Ascending aorta (tissue), 2 donors: ENCODE measurements at regions not wholly inside any gene's neighbourhood (a gene's known extent, or its start where the extent isn't known, plus 50 kb on each side); places are given as distances from the start of the nearest gene placed in this dataset.

Experiments
- DNase-seq, 2 donors: peaks; one replicate each; pipeline ENCODE4 v3.0.0-alpha.2; 2019; ENCODE audit warnings: low spot score in 2 of 2
- H3K27ac ChIP-seq, 2 donors: fragments of 200-600 bp; sonication (generic); one replicate each; pipeline ENCODE4 v1.5.1; 2016 to 2017; ENCODE audit warnings: mild to moderate bottlenecking in 1 of 2
- H3K27me3 ChIP-seq: fragments of 200-600 bp; sonication (generic); one replicate; pipeline ENCODE4 v1.5.1; 2017
- H3K36me3 ChIP-seq, 2 donors: fragments of 200-600 bp; sonication (generic); one replicate each; pipeline ENCODE4 v1.5.1; 2016
- H3K4me1 ChIP-seq, 2 donors: fragments of 200-600 bp; sonication (generic); one replicate each; pipeline ENCODE4 v1.5.1; 2016 to 2017; ENCODE audit warnings: mild to moderate bottlenecking in 1 of 2
- H3K4me3 ChIP-seq, 2 donors: fragments of 200-600 bp; sonication (generic); one replicate each; pipeline ENCODE4 v1.5.1; 2016 to 2017; ENCODE audit warnings: mild to moderate bottlenecking in 1 of 2
- H3K9me3 ChIP-seq, 2 donors: fragments of 200-600 bp; sonication (generic); one replicate each; pipeline ENCODE4 v1.5.1; 2016
- intact Hi-C: fragments of 100-400 bp; cut with DNase I; formaldehyde crosslinking; loops from one replicate; pipeline ENCODE4 v1.15.1; 2023
- TF ChIP-seq, protein P1 (sequence below), 3 experiments: fragments of 200-600 bp in 2 of 3; fragments of 450-650 bp in 1 of 3; sonication (generic) in 2 of 3; IDR thresholded peaks; one replicate each; pipeline ENCODE4 v1.5.1; 2016 to 2019; ENCODE audit warnings: antibody characterized with exemption in 3 of 3, mild to moderate bottlenecking in 1 of 3, moderate library complexity in 1 of 3

- TF ChIP-seq, protein P1, sequence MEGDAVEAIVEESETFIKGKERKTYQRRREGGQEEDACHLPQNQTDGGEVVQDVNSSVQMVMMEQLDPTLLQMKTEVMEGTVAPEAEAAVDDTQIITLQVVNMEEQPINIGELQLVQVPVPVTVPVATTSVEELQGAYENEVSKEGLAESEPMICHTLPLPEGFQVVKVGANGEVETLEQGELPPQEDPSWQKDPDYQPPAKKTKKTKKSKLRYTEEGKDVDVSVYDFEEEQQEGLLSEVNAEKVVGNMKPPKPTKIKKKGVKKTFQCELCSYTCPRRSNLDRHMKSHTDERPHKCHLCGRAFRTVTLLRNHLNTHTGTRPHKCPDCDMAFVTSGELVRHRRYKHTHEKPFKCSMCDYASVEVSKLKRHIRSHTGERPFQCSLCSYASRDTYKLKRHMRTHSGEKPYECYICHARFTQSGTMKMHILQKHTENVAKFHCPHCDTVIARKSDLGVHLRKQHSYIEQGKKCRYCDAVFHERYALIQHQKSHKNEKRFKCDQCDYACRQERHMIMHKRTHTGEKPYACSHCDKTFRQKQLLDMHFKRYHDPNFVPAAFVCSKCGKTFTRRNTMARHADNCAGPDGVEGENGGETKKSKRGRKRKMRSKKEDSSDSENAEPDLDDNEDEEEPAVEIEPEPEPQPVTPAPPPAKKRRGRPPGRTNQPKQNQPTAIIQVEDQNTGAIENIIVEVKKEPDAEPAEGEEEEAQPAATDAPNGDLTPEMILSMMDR (IDR thresholded peaks at IDR 0.05), result no peak
- H3K27me3 ChIP-seq, result no peaks in the 10 kb centered on the region
- H3K36me3 ChIP-seq, result no peaks in the 10 kb centered on the region
- no peak for DNase-seq
- peaks cover 3 to 9% of the 10 kb centered on the region in 2 donors for H3K4me1 ChIP-seq
- no peaks in the 10 kb centered on the region for H3K9me3 ChIP-seq
- intact Hi-C loops, result no loop called here
- H3K4me3 ChIP-seq, result no peak overlapping the region
- no peak overlapping the region for H3K27ac ChIP-seq
Measured at GRCh38 chr3:81439108-81439507, 322.3 kb downstream of the GBE1 start.

DNA sequence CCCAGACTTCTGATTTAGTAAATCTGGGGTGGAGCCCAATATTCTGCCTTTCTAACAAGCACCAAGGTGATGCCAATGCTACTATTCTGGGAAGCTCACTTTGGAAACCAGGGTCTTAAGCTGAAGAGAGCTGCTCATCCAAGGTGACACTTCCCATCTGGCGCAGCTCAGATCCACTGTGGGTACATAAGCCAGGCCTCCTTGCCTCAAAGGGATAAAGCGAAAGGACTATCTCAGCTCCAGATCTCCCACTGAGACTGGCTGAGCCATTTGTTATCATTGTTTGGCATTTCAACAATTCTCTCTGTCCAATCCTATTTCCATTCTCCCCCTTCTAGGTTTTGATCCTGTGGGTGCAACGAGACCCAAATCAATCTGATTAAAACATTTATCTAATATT lies 323.8 kb downstream of the GBE1 start:
- no peak overlapping the region for H3K27ac ChIP-seq
- no peaks in the 10 kb centered on the region for H3K9me3 ChIP-seq
- H3K4me3 ChIP-seq, result no peak overlapping the region
- H3K36me3 ChIP-seq, result no peaks in the 10 kb centered on the region
- H3K27me3 ChIP-seq, result no peaks in the 10 kb centered on the region
- intact Hi-C loops, result no loop called here
- H3K4me1 ChIP-seq, result peaks cover 0 to 4% of the 10 kb centered on the region in 2 donors
- TF ChIP-seq, protein P1 (IDR thresholded peaks at IDR 0.05), result no peak
- DNase-seq, result no peak

- intact Hi-C loops, result no loop called here
- Histone ChIP-seq H3K9me3 (no peaks in the 10 kb centered on the region), H3K36me3 (no peaks in the 10 kb centered on the region), H3K4me1 (no peaks in the 10 kb centered on the region), H3K27me3 (no peaks in the 10 kb centered on the region), H3K27ac (no peak overlapping the region), H3K4me3 (no peak overlapping the region)
- no peak for DNase-seq
- TF ChIP-seq, protein P1 (IDR thresholded peaks at IDR 0.05), result no peak
Measured at GRCh38 chr3:81436182-81436581, 325.3 kb downstream of the GBE1 start.

DNA sequence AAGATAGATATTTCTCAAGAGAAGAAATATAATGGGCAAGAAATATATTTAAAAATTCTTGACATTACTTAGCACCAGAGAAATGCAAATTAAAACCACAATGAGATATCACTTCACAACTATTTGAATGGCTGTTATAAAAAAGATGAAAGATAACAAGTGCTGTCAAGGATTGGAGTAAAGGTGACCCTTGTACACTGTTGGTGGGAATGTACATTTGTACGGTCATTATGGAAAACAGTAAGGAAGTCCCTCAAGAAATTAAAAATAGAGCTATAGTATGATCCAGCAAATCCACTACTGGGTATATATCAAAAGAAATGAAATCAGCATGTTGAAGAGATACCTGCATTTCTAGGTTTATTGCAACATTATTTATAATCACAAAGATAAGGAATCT lies 326.4 kb downstream of the GBE1 start:
- Histone ChIP-seq H3K27me3 (no peaks in the 10 kb centered on the region), H3K27ac (no peak overlapping the region), H3K4me3 (no peak overlapping the region), H3K9me3 (no peaks in the 10 kb centered on the region), H3K4me1 (no peaks in the 10 kb centered on the region), H3K36me3 (no peaks in the 10 kb centered on the region)
- TF ChIP-seq, protein P1 (IDR thresholded peaks at IDR 0.05), result no peak
- DNase-seq, result no peak
- intact Hi-C loops, result no loop called here

DNA sequence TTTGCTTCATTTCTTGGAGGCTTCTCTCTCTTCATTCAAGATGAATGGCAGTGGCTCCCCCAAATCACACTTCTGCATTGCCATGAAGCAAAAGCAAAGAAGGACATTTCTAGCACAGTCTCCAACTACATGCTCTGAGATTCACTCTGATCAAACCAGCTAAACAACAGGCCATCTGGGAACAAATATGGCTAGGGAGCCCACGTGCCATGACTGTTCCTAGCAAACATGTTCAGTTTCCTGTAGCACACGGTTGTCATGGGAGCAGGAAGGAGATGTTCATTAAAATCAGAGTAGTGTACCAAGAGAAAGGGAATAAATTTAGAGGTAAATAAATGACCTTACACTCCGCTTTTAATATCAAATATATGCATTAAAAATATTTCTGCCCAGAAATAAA lies 327.3 kb downstream of the GBE1 start:
- H3K4me3 ChIP-seq, result no peak overlapping the region
- intact Hi-C loops, result no loop called here
- no peak overlapping the region for H3K27ac ChIP-seq
- no peaks in the 10 kb centered on the region for H3K36me3 ChIP-seq
- no peaks in the 10 kb centered on the region for H3K4me1 ChIP-seq
- no peaks in the 10 kb centered on the region for H3K27me3 ChIP-seq
- no peak for DNase-seq
- TF ChIP-seq, protein P1 (IDR thresholded peaks at IDR 0.05), result no peak
- H3K9me3 ChIP-seq, result no peaks in the 10 kb centered on the region

- intact Hi-C loops, result no loop called here
- no peaks in the 10 kb centered on the region for H3K27me3 ChIP-seq
Measured at GRCh38 chr3:81433675-81434074, 327.8 kb downstream of the GBE1 start.

More at GRCh38 chr3:81433675-81434074, 327.8 kb downstream of the GBE1 start:
- no peak overlapping the region for H3K4me3 ChIP-seq
- H3K27ac ChIP-seq, result no peak overlapping the region
- no peaks in the 10 kb centered on the region for H3K36me3 ChIP-seq
- TF ChIP-seq, protein P1 (IDR thresholded peaks at IDR 0.05), result no peak
- H3K4me1 ChIP-seq, result no peaks in the 10 kb centered on the region
- DNase-seq, result no peak
- no peaks in the 10 kb centered on the region for H3K9me3 ChIP-seq
